GM12872 (cell line): ENCODE measurements at regions not wholly inside any gene's neighbourhood (a gene's known extent, or its start where the extent isn't known, plus 50 kb on each side); places are given as distances from the start of the nearest gene placed in this dataset.

Source experiments
- CTCF ChIP-seq: IDR thresholded peaks from 3 replicates; pipeline ENCODE4 v1.5.1; 2011; ENCODE audit warnings: low read depth, mild to moderate bottlenecking, low read length, moderate library complexity; ENCODE audit not compliant: insufficient read depth

- no peak for TF ChIP-seq CTCF
These were observed 1876.0 kb upstream of the C9orf72 start for GRCh38 chr9:29449306-29449705.

GRCh38 chr9:29456940-29457339 is 1883.7 kb upstream of the C9orf72 start:
- no peak for TF ChIP-seq CTCF

- TF ChIP-seq CTCF: no peak
These were observed 1902.2 kb upstream of the C9orf72 start for GRCh38 chr9:29475471-29475870.

GRCh38 chr9:29511680-29512079 is 1938.4 kb upstream of the C9orf72 start:
- TF ChIP-seq CTCF: no peak

GRCh38 chr9:29514336-29514735 is 1941.1 kb upstream of the C9orf72 start:
- no peak for TF ChIP-seq CTCF

GRCh38 chr9:29514862-29515261 is 1941.6 kb upstream of the C9orf72 start:
- TF ChIP-seq CTCF: no peak

GRCh38 chr9:29548436-29548835 is 1975.2 kb upstream of the C9orf72 start:
- no peak for TF ChIP-seq CTCF

- TF ChIP-seq CTCF: no peak
These were observed 1982.2 kb upstream of the C9orf72 start for GRCh38 chr9:29555502-29555901.
